Mesothelial cell of epicardium (in vitro differentiated cells): ENCODE measurements at regions not wholly inside any gene's neighbourhood (a gene's known extent, or its start where the extent isn't known, plus 50 kb on each side); places are given as distances from the start of the nearest gene placed in this dataset.

Experiments used
- DNase-seq, 2 experiments: peaks; one replicate each; pipeline ENCODE4 v3.0.0; 2021; ENCODE audit warnings: low spot score in 2 of 2; ENCODE audit not compliant: unreplicated experiment in 2 of 2
- H3K27ac Mint-ChIP-seq: 2 replicates; pipeline ENCODE4 v1.8.0; 2021; ENCODE audit warnings: mixed read lengths
- H3K27me3 Mint-ChIP-seq: 2 replicates; pipeline ENCODE4 v1.8.0; 2021; ENCODE audit warnings: low read depth, mixed read lengths
- H3K36me3 Mint-ChIP-seq: 2 replicates; pipeline ENCODE4 v1.8.0; 2021; ENCODE audit warnings: mixed read lengths
- H3K4me1 Mint-ChIP-seq: 2 replicates; pipeline ENCODE4 v1.8.0; 2021; ENCODE audit warnings: mixed read lengths
- H3K4me3 Mint-ChIP-seq: 2 replicates; pipeline ENCODE4 v1.8.0; 2021; ENCODE audit warnings: mild to moderate bottlenecking, moderate library complexity, mixed read lengths
- H3K9me3 Mint-ChIP-seq: 2 replicates; pipeline ENCODE4 v1.8.0; 2021; ENCODE audit warnings: mixed read lengths
- TF ChIP-seq, protein P1 (sequence below): fragments of 200-600 bp; sonication (generic); IDR thresholded peaks from one replicate; pipeline ENCODE4 v1.5.0; 2021; ENCODE audit warnings: antibody characterized with exemption; ENCODE audit not compliant: unreplicated experiment

DNA sequence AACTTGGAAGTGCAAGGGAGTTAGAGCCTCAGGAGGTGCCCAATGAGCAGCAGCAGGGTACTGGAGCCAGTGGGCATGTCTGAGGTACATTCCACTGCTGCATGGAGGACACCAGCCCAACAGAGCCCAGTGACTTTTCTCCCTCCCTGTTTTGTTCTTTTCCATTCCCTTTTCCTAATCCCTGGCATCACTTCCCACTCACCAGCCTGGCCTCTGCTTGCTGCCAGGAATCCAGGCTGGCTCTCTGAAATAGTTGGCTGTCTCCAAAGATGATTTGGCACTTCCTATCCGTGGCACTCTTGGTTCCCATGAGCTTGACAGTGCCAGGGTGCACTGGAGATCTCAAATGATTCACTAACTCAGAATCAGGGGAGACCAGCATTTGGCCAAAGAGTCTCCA is 97.7 kb upstream of the ZPBP start:
- Mint-ChIP-seq H3K4me1 (no peaks in the 10 kb centered on the region), H3K27me3 (peaks cover 54% of the 10 kb centered on the region), H3K4me3 (no peak overlapping the region), H3K36me3 (no peaks in the 10 kb centered on the region), H3K27ac (no peak overlapping the region), H3K9me3 (no peaks in the 10 kb centered on the region)
- DNase-seq, result no peak
- TF ChIP-seq, protein P1, sequence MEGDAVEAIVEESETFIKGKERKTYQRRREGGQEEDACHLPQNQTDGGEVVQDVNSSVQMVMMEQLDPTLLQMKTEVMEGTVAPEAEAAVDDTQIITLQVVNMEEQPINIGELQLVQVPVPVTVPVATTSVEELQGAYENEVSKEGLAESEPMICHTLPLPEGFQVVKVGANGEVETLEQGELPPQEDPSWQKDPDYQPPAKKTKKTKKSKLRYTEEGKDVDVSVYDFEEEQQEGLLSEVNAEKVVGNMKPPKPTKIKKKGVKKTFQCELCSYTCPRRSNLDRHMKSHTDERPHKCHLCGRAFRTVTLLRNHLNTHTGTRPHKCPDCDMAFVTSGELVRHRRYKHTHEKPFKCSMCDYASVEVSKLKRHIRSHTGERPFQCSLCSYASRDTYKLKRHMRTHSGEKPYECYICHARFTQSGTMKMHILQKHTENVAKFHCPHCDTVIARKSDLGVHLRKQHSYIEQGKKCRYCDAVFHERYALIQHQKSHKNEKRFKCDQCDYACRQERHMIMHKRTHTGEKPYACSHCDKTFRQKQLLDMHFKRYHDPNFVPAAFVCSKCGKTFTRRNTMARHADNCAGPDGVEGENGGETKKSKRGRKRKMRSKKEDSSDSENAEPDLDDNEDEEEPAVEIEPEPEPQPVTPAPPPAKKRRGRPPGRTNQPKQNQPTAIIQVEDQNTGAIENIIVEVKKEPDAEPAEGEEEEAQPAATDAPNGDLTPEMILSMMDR, result no peak

DNA sequence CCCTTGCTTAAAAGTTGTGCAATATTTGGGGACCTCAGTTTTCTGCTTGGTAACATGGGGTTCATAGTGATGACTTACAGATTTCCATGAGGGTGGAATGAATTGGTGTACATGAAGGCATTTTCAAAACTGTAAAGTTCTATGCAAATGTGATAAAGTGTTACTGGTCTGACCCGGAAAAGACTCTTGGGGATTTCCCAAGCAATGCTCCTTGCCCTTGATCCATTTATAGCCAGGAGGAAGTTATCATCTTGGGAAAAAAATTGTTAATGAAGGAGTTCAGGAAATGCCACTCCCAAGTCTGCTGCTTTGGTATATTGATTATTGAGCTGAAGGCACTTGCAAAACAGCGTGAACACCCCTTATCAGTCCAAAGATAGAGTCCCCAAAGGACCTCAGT is 96.3 kb upstream of the ZPBP start:
- Mint-ChIP-seq H3K4me1 (no peaks in the 10 kb centered on the region), H3K4me3 (no peak overlapping the region), H3K36me3 (no peaks in the 10 kb centered on the region), H3K27ac (no peak overlapping the region), H3K9me3 (no peaks in the 10 kb centered on the region), H3K27me3 (peaks cover 48% of the 10 kb centered on the region)
- TF ChIP-seq, protein P1, result no peak
- DNase-seq, result no peak

DNA sequence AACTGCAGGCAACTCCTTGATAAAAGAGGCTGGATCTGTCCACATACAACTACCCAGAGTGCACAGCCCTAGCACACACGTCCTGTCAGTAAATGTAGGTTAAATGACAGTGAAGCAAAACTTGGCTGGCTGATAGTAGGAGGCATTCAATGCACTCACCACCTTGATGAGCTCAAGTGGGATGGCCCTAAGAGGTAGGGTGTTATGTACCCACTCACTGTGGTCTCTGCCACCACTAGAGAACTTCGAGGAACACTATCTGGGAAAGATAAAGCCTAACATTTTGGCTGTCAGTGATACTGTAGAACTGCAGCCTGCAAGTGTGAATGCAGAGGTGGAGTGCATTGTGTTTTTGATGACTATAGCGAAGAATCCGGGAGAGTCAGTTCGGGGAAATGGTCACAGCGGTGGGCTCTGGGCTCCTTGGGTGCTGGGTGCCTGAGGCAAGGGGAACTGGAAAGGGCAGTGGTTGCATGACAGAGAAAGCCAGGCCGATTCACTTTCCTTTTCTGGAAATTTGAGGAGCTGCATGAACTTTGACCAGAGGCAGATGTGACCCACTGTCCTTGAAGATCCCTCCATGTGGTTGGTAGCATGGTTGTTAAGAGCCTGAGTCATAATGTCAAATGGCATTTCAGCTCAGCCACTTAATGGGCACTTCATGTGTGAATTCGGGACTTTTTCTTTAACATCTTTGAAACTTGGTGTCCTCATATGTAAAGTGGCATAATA is 93.1 kb upstream of the ZPBP start:
- no peak for DNase-seq
- TF ChIP-seq, protein P1, result no peak
- no peaks in the 10 kb centered on the region for H3K9me3 Mint-ChIP-seq
- no peaks in the 10 kb centered on the region for H3K36me3 Mint-ChIP-seq
- H3K27ac Mint-ChIP-seq, result no peak overlapping the region
- H3K27me3 Mint-ChIP-seq, result peaks cover 25% of the 10 kb centered on the region
- H3K4me3 Mint-ChIP-seq, result no peak overlapping the region
- H3K4me1 Mint-ChIP-seq, result no peaks in the 10 kb centered on the region

DNA sequence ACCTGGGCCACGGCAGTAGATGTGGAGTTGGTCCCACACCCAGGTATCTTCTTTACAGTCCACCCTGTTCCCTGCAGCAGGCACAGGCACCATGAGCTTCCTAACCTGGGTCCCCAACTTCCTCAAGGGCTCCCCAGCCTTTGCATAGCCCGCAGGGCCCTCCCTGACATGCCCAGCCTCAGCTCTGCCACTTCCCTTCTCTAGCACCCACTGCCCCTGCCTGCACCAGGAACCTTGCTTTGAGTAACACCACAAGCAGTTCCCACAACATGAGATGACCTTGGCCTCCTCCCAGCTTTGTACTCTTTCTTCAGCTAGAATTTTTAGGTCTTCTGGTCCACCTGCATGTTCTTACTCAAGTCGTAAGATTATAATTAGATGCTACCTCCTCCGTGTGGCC is 92.2 kb upstream of the ZPBP start:
- Mint-ChIP-seq H3K27me3 (peaks cover 17% of the 10 kb centered on the region), H3K4me3 (no peak overlapping the region), H3K27ac (no peak overlapping the region), H3K9me3 (no peaks in the 10 kb centered on the region), H3K4me1 (no peaks in the 10 kb centered on the region), H3K36me3 (no peaks in the 10 kb centered on the region)
- TF ChIP-seq, protein P1, result no peak
- DNase-seq, result no peak

DNA sequence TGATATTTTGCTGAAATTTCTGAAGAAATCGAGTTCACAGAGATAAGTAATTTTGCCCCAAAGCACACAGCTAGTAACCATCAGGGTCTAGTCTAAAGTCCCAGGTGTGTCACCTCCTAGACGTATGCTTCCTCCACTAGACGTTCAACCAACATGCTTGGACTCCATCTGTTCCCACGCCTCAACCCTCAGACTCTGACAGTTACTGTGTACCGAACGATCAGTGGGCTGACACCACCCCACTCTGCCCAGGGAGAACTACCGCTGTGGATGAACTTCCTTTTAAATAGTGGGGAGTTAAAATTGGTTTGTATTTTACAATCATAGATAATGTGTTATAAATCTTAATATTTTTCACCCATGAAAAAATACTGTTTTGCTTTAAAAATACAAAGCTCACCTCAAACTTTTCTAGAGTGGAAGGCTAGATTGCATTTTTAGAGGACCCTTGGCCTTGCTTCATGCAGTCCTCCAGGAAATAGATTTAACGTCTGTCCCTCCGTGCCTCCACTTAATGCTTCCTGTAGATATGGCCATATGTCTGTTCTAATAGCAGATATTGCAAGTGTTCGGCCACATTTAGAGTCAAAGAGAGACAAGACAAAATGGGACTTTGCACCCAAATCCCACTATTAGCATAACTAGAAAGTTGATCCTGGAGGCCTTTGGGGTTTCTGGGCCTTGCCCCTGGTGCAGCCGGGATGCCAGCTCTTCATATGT is 91.4 kb upstream of the ZPBP start:
- Mint-ChIP-seq H3K27me3 (peaks cover 13% of the 10 kb centered on the region), H3K36me3 (no peaks in the 10 kb centered on the region), H3K27ac (no peak overlapping the region), H3K4me1 (peaks cover 7% of the 10 kb centered on the region), H3K4me3 (no peak overlapping the region), H3K9me3 (no peaks in the 10 kb centered on the region)
- DNase-seq, result no peak
- TF ChIP-seq, protein P1, result no peak
